K562 (cell line): ENCODE measurements at regions not wholly inside any gene's neighbourhood (a gene's known extent, or its start where the extent isn't known, plus 50 kb on each side); places are given as distances from the start of the nearest gene placed in this dataset.

Source experiments
- ATAC-seq: fragments of 200-7000 bp; cut with Tn5 transposase; 3 replicates; pipeline ENCODE4 v1.9.1; 2020; ENCODE audit warnings: moderate library complexity
- BruUV-seq: library from RNA; stranded (reverse); fragments of 400-500 nt; replicated peaks from 2 replicates; lab custom pipeline; 2021; lab: Mats Ljungman, UMichigan
- CTCF ChIA-PET: fragments of 300-600 bp; formaldehyde crosslinking; extraction: SDS; loops from one replicate; lab custom pipeline; 2021; ENCODE audit warnings: low intra/inter-chr PET ratio; lab: Yijun Ruan, JAX
- POLR2A ChIA-PET: fragments of 300-600, 350-650 bp; sonication (Branson Sonifier 250); formaldehyde crosslinking; extraction: SDS; loops from one replicate; lab custom pipeline; 2021; ENCODE audit warnings: antibody characterized with exemption, inconsistent platforms; lab: Yijun Ruan, JAX
- DNase-seq, 4 experiments: peaks; one replicate each; pipeline versions ENCODE4 v3.0.0 to v3.0.0-alpha.2; 2011 to 2018; ENCODE audit warnings: low spot score in 3 of 4, mixed read lengths in 3 of 4; ENCODE audit errors: extremely low read depth in 1 of 4
- FAIRE-seq: peaks from 2 replicates; lab custom pipeline; 2011; peaks lifted over from hg19 to GRCh38; lab: Jason Lieb, UNC
- H2AFZ ChIP-seq: 2 replicates; pipeline ENCODE4 v1.6.0; 2011; ENCODE audit warnings: low read depth, low read length, control low read depth, inconsistent platforms
- H3K27ac ChIP-seq: fragments of 200-600 bp; 3 replicates; pipeline ENCODE4 v1.8.0; 2011; ENCODE audit warnings: low read depth, mild to moderate bottlenecking, control low read depth, inconsistent platforms, low read length, moderate library complexity, mixed read lengths; ENCODE audit errors: extremely low read depth
- H3K27me3 ChIP-seq, 2 experiments: fragments of 300-600 bp in 1 of 2; 2 replicates in 1 of 2; 3 replicates in 1 of 2; pipeline versions ENCODE4 v1.6.0 to v1.8.0; 2011; ENCODE audit warnings: inconsistent platforms in 2 of 2, low read length in 2 of 2, mild to moderate bottlenecking in 1 of 2, mixed read lengths in 1 of 2, moderate library complexity in 1 of 2; ENCODE audit not compliant: control insufficient read depth in 2 of 2, insufficient read depth in 2 of 2
- H3K36me3 ChIP-seq: fragments of 300-600 bp; 3 replicates; pipeline ENCODE4 v1.8.0; 2011; ENCODE audit warnings: mild to moderate bottlenecking, low read length, inconsistent platforms; ENCODE audit not compliant: control insufficient read depth, insufficient read depth
- H3K4me1 ChIP-seq, 2 experiments: fragments of 200-600 bp in 1 of 2; replicated peaks in 1 of 2; 2 replicates in 1 of 2; 3 replicates in 1 of 2; pipeline versions ENCODE4 v1.5.1 to v1.8.0; 2011; ENCODE audit warnings: inconsistent platforms in 2 of 2, low read length in 2 of 2, mild to moderate bottlenecking in 1 of 2, mixed read lengths in 1 of 2, moderate library complexity in 1 of 2; ENCODE audit not compliant: control insufficient read depth in 2 of 2, insufficient read depth in 2 of 2
- H3K4me2 ChIP-seq: 2 replicates; pipeline ENCODE4 v1.6.1; 2011; ENCODE audit warnings: low read length, control low read depth, inconsistent platforms, mixed read lengths; ENCODE audit not compliant: insufficient read depth
- H3K4me3 ChIP-seq: fragments of 200-600 bp; sonication (generic), shearing (Covaris generic); 2 replicates; pipeline ENCODE4 v1.5.1; 2016; ENCODE audit warnings: control low read depth, inconsistent platforms
- H3K79me2 ChIP-seq: fragments of 200-600 bp; 3 replicates; pipeline ENCODE4 v1.8.0; 2011; ENCODE audit warnings: low read length, inconsistent platforms; ENCODE audit not compliant: control insufficient read depth, insufficient read depth
- H3K9ac ChIP-seq, 2 experiments: 2 replicates each; pipeline versions ENCODE4 v1.6.0 to v1.6.1; 2011; ENCODE audit warnings: low read depth in 2 of 2, low read length in 2 of 2, control low read depth in 1 of 2, inconsistent platforms in 1 of 2, mild to moderate bottlenecking in 1 of 2, mixed read lengths in 1 of 2; ENCODE audit not compliant: insufficient read depth in 1 of 2
- H3K9me1 ChIP-seq: one replicate; pipeline ENCODE4 v1.6.0; 2011; ENCODE audit warnings: inconsistent platforms, mild to moderate bottlenecking, low read length, moderate library complexity; ENCODE audit not compliant: control insufficient read depth, insufficient read depth
- H3K9me3 ChIP-seq: replicated peaks from 2 replicates; pipeline ENCODE4 v1.5.1; 2011; ENCODE audit warnings: low read depth, low read length, inconsistent platforms; ENCODE audit not compliant: control insufficient read depth, insufficient read depth
- H4K20me1 ChIP-seq: replicated peaks from 2 replicates; pipeline ENCODE4 v1.6.1; 2011; ENCODE audit warnings: low read length, inconsistent platforms, mixed read lengths; ENCODE audit not compliant: control insufficient read depth, insufficient read depth
- ERF ChIP-seq: fragments of 450-650 bp; formaldehyde crosslinking; IDR thresholded peaks from 2 replicates; pipeline ENCODE4 v1.4.0; 2020; ENCODE audit warnings: mild to moderate bottlenecking, mixed read lengths
- GABPB2 ChIP-seq: fragments of 250-450 bp; sonication (Bioruptor Pico); conservative IDR thresholded peaks from 2 replicates; pipeline ENCODE4 v1.5.1; 2021; ENCODE audit warnings: mild to moderate bottlenecking
- KLF1 ChIP-seq: fragments of 450-650 bp; IDR thresholded peaks from 2 replicates; pipeline ENCODE4 v1.6.1; 2016; ENCODE audit warnings: missing genetic modification characterization, missing compliant biosample characterization
- MYBL2 ChIP-seq, 2 experiments: fragments of 450-650 bp in 1 of 2; sonication (generic) in 1 of 2; formaldehyde crosslinking in 1 of 2; IDR thresholded peaks; 2 replicates each; pipeline versions ENCODE4 v1.6.1 to v1.8.1; 2017 to 2022; ENCODE audit warnings: borderline replicate concordance in 1 of 2, inconsistent platforms in 1 of 2, low read depth in 1 of 2, mild to moderate bottlenecking in 1 of 2, missing genetic modification reagents in 1 of 2, moderate library complexity in 1 of 2
- NRF1 ChIP-seq, 2 experiments: fragments of 450-650 bp; IDR thresholded peaks in 1 of 2; conservative IDR thresholded peaks in 1 of 2; 2 replicates each; pipeline ENCODE4 v1.6.1; 2014; ENCODE audit warnings: mild to moderate bottlenecking in 2 of 2
- PYGO2 ChIP-seq: fragments of 450-650 bp; IDR thresholded peaks from 2 replicates; pipeline ENCODE4 v1.6.1; 2016; ENCODE audit warnings: mild to moderate bottlenecking, missing genetic modification characterization, moderate library complexity, missing compliant biosample characterization
- SRSF9 ChIP-seq: fragments of 200-400 bp; formaldehyde crosslinking; IDR thresholded peaks from 2 replicates; pipeline ENCODE4 v1.6.1; 2017; ENCODE audit warnings: low read depth, low read length, borderline replicate concordance
- TAF1 ChIP-seq: IDR thresholded peaks from 2 replicates; pipeline ENCODE4 v1.6.1; 2011; ENCODE audit warnings: mild to moderate bottlenecking, low read length, moderate library complexity; ENCODE audit not compliant: insufficient read depth, control insufficient read depth, severe bottlenecking; ENCODE audit errors: extremely low read depth
- TFAM ChIP-seq: fragments of 250-450 bp; sonication (Bioruptor Pico); conservative IDR thresholded peaks from 2 replicates; pipeline ENCODE4 v1.5.0; 2021; ENCODE audit warnings: mild to moderate bottlenecking, moderate library complexity
- ZBTB12 ChIP-seq: fragments of 250-450 bp; sonication (Bioruptor Pico); IDR thresholded peaks from 2 replicates; pipeline ENCODE4 v1.4.0; 2020
- ZNF121 ChIP-seq: sonication (generic); formaldehyde crosslinking; conservative IDR thresholded peaks from 2 replicates; pipeline ENCODE4 v1.8.0; 2022; ENCODE audit warnings: missing genetic modification reagents
- ZNF174 ChIP-seq: fragments of 250-450 bp; sonication (Bioruptor Pico); IDR thresholded peaks from 2 replicates; pipeline ENCODE4 v1.4.0; 2020; ENCODE audit warnings: mild to moderate bottlenecking
- ZNF175 ChIP-seq: fragments of 200-800 bp; sonication (Bioruptor generic); IDR thresholded peaks from 2 replicates; pipeline ENCODE4 v1.6.1; 2016; ENCODE audit warnings: low read depth, mild to moderate bottlenecking, missing genetic modification characterization, missing compliant biosample characterization
- ZNF212 ChIP-seq: fragments of 450-650 bp; formaldehyde crosslinking; IDR thresholded peaks from 2 replicates; pipeline ENCODE4 v1.4.0; 2020; ENCODE audit warnings: mild to moderate bottlenecking
- ZSCAN29 ChIP-seq: fragments of 450-650 bp; IDR thresholded peaks from 2 replicates; pipeline ENCODE4 v1.6.1; 2017
- WGBS: fragments of 100-300 bp; shearing (Covaris generic); methylation state at CpG from one replicate; pipeline ENCODE4 v1.1.6; 2016; ENCODE audit warnings: low coverage, mixed read lengths; ENCODE audit not compliant: insufficient coverage; ENCODE audit errors: missing lambda C conversion rate; 5-methylcytosine and 5-hydroxymethylcytosine counted together
- in situ Hi-C: fragments of 300-500 bp; cut with MboI; formaldehyde crosslinking; loops from 4 replicates; pipeline ENCODE4 v1.15.0; 2018; ENCODE audit warnings: inconsistent platforms, mixed read lengths
- intact Hi-C: fragments of 100-400 bp; cut with micrococcal nuclease; formaldehyde crosslinking; loops from 2 replicates; pipeline ENCODE4 v1.14.2; 2022
- TF ChIP-seq, protein P1 (sequence below): fragments of 250-450 bp; sonication (Bioruptor Pico); IDR thresholded peaks from 2 replicates; pipeline ENCODE4 v1.8.0; 2022; ENCODE audit warnings: moderate library complexity, mild to moderate bottlenecking, inconsistent platforms
- TF ChIP-seq, protein P2 (sequence below): fragments of 150-350 bp; conservative IDR thresholded peaks from 2 replicates; pipeline ENCODE4 v1.6.1; 2014; ENCODE audit warnings: low read length

DNA sequence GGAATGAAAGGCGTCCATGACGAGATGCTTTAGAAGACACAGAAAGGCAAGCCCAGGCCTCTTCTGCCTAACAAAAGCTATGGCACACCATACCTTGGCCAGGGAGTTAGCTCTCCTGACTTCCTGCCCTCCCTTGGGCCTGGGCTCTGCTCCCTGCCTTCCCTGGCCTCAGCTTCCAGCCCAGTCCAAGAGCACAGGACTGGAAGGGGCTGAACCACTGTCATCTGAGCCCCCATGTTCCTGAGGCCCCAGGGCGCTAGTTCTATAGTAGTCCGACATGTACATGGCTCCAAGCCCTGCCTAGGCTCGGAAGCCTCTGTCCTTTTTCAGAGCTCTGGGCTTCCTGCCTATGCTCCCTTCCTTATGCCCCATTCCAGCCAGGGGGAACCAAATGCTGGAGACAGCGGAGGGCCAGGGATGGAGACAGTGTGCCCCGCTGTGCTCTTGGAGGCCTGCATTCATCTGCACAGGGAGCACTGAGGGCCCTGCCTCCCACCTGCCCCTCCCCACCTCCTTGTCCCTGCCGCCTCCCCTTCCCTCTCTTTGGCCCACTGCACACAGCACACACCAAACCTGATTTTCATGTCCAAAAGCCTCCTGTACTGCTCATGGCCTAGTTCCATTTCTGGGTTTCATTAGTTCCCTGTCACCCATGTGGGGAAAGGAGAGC is 240.1 kb downstream of the RHOU start:
- Histone ChIP-seq H3K27ac (no peak overlapping the region), H3K9me3 (no peaks in the 10 kb centered on the region), H3K27me3 (peaks cover 50 to 62% of the 10 kb centered on the region in 2 experiments), H3K9me1 (no peaks in the 10 kb centered on the region), H3K4me2 (no peak overlapping the region), H3K79me2 (no peaks in the 10 kb centered on the region), H3K4me3 (no peak overlapping the region), H4K20me1 (peaks cover 11% of the 10 kb centered on the region), H3K9ac (no peak overlapping the region), H3K4me1 (no peaks in the 10 kb centered on the region), H2AFZ (no peak overlapping the region), H3K36me3 (no peaks in the 10 kb centered on the region)
- DNase-seq, result peak in 1 of 4 experiments; percentile 4
- ATAC-seq, result no peak; the same call in 2 of the 3 replicates
- no peak for FAIRE-seq
- ChIA-PET POLR2A (interaction anchor here (0.9 to 1.3 kb wide), 2 partner anchors 8 to 67 kb away, joined by 3 to 4 read pairs; no protein-coding TSS in a partner anchor), CTCF (no interaction called here)
- intact Hi-C loops, result no loop called here
- in situ Hi-C loops, result no loop called here
- no TSS peak for BruUV-seq
- WGBS, result 2% methylated on average over 7 of the region's 8 CpGs
- no peak for TF ChIP-seq ZSCAN29
- TF ChIP-seq KLF1, result no peak
- no peak for TF ChIP-seq ZNF174 (CRISPR knock-in tag)
- TF ChIP-seq, protein P1, sequence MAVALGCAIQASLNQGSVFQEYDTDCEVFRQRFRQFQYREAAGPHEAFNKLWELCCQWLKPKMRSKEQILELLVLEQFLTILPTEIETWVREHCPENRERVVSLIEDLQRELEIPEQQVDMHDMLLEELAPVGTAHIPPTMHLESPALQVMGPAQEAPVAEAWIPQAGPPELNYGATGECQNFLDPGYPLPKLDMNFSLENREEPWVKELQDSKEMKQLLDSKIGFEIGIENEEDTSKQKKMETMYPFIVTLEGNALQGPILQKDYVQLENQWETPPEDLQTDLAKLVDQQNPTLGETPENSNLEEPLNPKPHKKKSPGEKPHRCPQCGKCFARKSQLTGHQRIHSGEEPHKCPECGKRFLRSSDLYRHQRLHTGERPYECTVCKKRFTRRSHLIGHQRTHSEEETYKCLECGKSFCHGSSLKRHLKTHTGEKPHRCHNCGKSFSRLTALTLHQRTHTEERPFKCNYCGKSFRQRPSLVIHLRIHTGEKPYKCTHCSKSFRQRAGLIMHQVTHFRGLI (CRISPR knock-in tag), result no peak
- no peak for TF ChIP-seq TFAM (CRISPR knock-in tag)
- TF ChIP-seq ZNF175 (CRISPR knock-in tag), result no peak
- TF ChIP-seq, protein P2, sequence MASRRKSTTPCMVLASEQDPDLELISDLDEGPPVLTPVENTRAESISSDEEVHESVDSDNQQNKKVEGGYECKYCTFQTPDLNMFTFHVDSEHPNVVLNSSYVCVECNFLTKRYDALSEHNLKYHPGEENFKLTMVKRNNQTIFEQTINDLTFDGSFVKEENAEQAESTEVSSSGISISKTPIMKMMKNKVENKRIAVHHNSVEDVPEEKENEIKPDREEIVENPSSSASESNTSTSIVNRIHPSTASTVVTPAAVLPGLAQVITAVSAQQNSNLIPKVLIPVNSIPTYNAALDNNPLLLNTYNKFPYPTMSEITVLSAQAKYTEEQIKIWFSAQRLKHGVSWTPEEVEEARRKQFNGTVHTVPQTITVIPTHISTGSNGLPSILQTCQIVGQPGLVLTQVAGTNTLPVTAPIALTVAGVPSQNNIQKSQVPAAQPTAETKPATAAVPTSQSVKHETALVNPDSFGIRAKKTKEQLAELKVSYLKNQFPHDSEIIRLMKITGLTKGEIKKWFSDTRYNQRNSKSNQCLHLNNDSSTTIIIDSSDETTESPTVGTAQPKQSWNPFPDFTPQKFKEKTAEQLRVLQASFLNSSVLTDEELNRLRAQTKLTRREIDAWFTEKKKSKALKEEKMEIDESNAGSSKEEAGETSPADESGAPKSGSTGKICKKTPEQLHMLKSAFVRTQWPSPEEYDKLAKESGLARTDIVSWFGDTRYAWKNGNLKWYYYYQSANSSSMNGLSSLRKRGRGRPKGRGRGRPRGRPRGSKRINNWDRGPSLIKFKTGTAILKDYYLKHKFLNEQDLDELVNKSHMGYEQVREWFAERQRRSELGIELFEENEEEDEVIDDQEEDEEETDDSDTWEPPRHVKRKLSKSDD, result no peak
- TF ChIP-seq MYBL2 (IDR thresholded peaks at IDR 0.05; ENCODE audit: low read depth), result no peak
- no peak for TF ChIP-seq MYBL2 (CRISPR knock-in tag; IDR thresholded peaks at IDR 0.05; ENCODE audit: borderline replicate concordance)
- TF ChIP-seq PYGO2 (tag), result no peak
- no peak for TF ChIP-seq ZNF121 (CRISPR knock-in tag)
- TF ChIP-seq ZBTB12 (CRISPR knock-in tag), result no peak
- TF ChIP-seq ZNF212 (CRISPR knock-in tag), result no peak
- no peak for TF ChIP-seq SRSF9
- no peak for TF ChIP-seq TAF1
- TF ChIP-seq ERF (CRISPR knock-in tag), result no peak
- TF ChIP-seq NRF1 (conservative IDR thresholded peaks at IDR 0.05 in 1 of 2, IDR thresholded peaks at IDR 0.05 in 1 of 2), result no peak
- no peak for TF ChIP-seq GABPB2
